GM12872 (cell line): ENCODE measurements at regions not wholly inside any gene's neighbourhood (a gene's known extent, or its start where the extent isn't known, plus 50 kb on each side); places are given as distances from the start of the nearest gene placed in this dataset.
A peak's percentile ranks its signal among the peaks of the same experiment; 100 is the strongest.

Experiments used
- TF ChIP-seq, protein P1 (sequence below): IDR thresholded peaks from 3 replicates; pipeline ENCODE4 v1.5.1; 2011; ENCODE audit warnings: low read depth, mild to moderate bottlenecking, low read length, moderate library complexity; ENCODE audit not compliant: insufficient read depth

GRCh38 chr6:131488780-131489179 lies 84.2 kb upstream of the ARG1 start:
- TF ChIP-seq, protein P1, sequence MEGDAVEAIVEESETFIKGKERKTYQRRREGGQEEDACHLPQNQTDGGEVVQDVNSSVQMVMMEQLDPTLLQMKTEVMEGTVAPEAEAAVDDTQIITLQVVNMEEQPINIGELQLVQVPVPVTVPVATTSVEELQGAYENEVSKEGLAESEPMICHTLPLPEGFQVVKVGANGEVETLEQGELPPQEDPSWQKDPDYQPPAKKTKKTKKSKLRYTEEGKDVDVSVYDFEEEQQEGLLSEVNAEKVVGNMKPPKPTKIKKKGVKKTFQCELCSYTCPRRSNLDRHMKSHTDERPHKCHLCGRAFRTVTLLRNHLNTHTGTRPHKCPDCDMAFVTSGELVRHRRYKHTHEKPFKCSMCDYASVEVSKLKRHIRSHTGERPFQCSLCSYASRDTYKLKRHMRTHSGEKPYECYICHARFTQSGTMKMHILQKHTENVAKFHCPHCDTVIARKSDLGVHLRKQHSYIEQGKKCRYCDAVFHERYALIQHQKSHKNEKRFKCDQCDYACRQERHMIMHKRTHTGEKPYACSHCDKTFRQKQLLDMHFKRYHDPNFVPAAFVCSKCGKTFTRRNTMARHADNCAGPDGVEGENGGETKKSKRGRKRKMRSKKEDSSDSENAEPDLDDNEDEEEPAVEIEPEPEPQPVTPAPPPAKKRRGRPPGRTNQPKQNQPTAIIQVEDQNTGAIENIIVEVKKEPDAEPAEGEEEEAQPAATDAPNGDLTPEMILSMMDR: no peak

DNA sequence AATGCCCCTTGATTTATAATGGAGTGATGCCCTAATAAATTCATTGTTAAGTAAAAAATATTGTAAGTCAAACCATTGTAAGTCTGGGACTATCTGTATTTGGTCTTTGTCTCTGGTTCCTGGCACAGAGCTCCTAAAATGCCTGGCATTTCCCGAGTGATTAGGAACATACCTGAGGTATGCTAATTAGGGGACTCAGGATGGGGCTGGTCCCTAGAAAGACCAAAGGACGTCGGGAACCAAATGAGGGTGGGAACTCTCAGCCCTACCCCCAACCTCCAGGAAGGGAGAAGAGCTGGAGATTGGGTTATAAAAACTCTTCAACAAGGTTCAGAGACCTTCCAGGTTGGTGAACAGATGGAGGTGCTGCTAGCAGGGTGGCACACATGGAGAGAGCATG lies 82.6 kb upstream of the ARG1 start:
- TF ChIP-seq, protein P1: no peak

GRCh38 chr6:131492932-131493573 lies 80.0 kb upstream of the ARG1 start:
- TF ChIP-seq, protein P1: no peak

DNA sequence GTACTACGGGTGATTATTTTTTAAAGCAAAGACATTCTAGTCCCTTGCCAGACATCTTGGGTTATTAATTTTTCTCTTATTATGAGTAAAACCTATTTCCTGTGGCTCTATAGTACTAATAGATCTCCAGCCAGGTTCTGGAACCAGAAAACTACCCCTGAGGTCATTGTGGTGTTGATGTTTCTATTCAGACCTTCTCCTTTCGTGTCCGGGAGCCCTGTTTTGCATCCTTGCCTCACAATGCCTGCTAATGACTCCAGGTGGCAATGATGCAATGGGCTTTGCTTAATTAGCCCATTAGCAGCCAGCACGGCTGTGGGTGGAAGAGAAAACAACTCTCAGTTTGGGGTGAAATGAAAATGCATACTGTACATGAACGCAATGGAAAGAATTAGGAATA lies 62.9 kb upstream of the ARG1 start:
- TF ChIP-seq, protein P1: no peak

GRCh38 chr6:131510591-131510990 lies 62.4 kb upstream of the ARG1 start:
- TF ChIP-seq, protein P1: no peak

- TF ChIP-seq, protein P1: peak; percentile 77
Observed at GRCh38 chr6:131519670-131520436, 53.2 kb upstream of the ARG1 start.
